Bronchial epithelial cell (primary cell): ENCODE measurements at regions not wholly inside any gene's neighbourhood (a gene's known extent, or its start where the extent isn't known, plus 50 kb on each side); places are given as distances from the start of the nearest gene placed in this dataset.
A peak's percentile ranks its signal among the peaks of the same experiment; 100 is the strongest.

Experiments
- DNase-seq: peaks from one replicate; pipeline ENCODE4 v3.0.0-alpha.2; 2010; ENCODE audit warnings: low read depth
- FAIRE-seq: peaks from 2 replicates; lab custom pipeline; 2011; peaks lifted over from hg19 to GRCh38; lab: Jason Lieb, UNC
- H3K27me3 ChIP-seq: 2 replicates; pipeline ENCODE4 v1.5.1; 2011; ENCODE audit warnings: low read length; ENCODE audit not compliant: control insufficient read depth, insufficient read depth
- H3K36me3 ChIP-seq: 2 replicates; pipeline ENCODE4 v1.5.1; 2011; ENCODE audit warnings: low read length; ENCODE audit not compliant: control insufficient read depth, insufficient read depth
- H3K4me3 ChIP-seq: 2 replicates; pipeline ENCODE4 v1.5.1; 2011; ENCODE audit warnings: mild to moderate bottlenecking, low read depth, low read length, control low read depth
- TF ChIP-seq, protein P1 (sequence below): IDR thresholded peaks from 2 replicates; pipeline ENCODE4 v1.5.1; 2011; ENCODE audit warnings: mild to moderate bottlenecking, moderate library complexity, low read length, control low read depth, inconsistent platforms; ENCODE audit not compliant: insufficient read depth, severe bottlenecking

DNA sequence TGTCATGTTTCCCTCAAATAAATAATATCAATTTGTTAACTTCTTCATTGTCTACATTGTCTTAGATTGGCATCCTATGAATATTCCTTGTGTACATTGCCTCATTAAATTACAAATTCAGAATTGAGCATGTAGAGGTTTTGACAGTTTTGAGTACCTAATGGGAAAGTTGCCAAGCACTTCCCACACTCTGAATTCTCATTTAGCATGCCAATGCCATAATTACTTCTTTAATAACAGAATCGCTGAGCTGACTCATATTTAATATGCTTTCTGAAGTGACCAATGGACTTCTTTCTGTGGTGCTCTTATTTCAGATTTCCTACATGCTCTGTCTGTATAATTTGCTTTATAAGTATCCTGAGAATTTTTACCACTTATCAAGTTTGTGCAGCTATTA is 114.4 kb upstream of the NOL4 start:
- FAIRE-seq (no peak), DNase-seq (no peak)
- H3K4me3 ChIP-seq, result no peak overlapping the region
- TF ChIP-seq, protein P1, sequence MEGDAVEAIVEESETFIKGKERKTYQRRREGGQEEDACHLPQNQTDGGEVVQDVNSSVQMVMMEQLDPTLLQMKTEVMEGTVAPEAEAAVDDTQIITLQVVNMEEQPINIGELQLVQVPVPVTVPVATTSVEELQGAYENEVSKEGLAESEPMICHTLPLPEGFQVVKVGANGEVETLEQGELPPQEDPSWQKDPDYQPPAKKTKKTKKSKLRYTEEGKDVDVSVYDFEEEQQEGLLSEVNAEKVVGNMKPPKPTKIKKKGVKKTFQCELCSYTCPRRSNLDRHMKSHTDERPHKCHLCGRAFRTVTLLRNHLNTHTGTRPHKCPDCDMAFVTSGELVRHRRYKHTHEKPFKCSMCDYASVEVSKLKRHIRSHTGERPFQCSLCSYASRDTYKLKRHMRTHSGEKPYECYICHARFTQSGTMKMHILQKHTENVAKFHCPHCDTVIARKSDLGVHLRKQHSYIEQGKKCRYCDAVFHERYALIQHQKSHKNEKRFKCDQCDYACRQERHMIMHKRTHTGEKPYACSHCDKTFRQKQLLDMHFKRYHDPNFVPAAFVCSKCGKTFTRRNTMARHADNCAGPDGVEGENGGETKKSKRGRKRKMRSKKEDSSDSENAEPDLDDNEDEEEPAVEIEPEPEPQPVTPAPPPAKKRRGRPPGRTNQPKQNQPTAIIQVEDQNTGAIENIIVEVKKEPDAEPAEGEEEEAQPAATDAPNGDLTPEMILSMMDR, result no peak
- H3K36me3 ChIP-seq, result no peaks in the 10 kb centered on the region
- no peaks in the 10 kb centered on the region for H3K27me3 ChIP-seq

DNA sequence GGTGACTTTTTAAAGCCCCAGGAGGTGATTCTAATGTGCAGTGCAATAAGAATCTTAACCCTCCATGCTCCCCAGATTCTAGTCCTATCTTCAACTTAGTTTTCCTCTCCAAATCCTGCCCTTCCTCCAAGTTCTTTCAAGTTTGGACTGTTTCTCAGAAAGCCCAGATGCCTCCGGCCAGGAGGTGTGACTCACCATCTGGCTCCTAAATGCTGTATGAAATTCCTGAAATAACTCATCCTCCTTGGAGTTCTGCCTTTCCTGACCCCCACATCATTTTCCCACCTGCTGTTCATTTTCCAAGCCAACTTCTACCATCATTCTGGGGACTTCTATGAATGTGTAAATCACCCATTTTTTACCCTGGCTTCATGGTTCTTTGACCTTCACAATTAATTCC is 118.2 kb upstream of the NOL4 start:
- Histone ChIP-seq H3K36me3 (no peaks in the 10 kb centered on the region), H3K27me3 (no peaks in the 10 kb centered on the region), H3K4me3 (no peak overlapping the region)
- FAIRE-seq (no peak), DNase-seq (peak; percentile 67)
- TF ChIP-seq, protein P1, result no peak

DNA sequence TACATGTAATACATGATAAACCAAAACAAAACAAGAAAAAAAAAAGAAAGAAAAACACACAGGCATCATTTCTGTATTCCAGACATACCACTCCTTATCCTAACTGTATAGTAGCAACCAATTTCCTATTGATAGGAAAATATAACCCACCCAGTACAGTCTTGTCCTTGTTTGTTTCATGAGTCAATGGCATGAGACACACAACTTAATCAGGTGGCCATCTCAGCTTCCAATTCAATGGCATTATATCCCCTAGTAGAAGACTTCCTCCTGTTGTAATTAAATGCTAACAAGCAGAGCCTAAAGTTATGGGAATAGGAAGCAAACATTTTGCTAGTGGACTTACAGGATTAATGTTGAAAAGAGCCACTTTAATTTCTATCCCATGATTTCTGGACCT is 121.0 kb upstream of the NOL4 start:
- Histone ChIP-seq H3K36me3 (no peaks in the 10 kb centered on the region), H3K27me3 (no peaks in the 10 kb centered on the region), H3K4me3 (no peak overlapping the region)
- DNase-seq (peak; percentile 46), FAIRE-seq (no peak)
- TF ChIP-seq, protein P1, result no peak

DNA sequence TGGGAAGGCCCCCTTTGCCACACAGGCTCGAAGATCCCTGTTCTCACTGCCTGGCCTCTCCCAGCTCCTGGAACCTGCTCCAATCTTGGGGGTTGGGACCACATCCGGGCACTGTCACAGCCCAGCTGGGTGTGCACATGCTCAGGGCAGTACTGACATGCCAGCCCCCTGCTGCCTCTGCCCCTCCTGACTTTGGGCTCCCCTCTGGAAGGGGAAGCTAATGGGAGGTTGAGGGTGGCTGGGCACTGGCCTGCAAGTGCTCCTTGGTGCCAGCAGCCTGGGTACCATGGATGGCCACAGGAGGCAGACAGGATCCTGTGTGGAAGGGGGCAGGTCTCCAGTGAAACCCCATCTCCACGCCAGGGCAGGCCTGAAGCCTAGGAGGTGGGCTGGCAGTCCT is 126.1 kb upstream of the NOL4 start:
- Histone ChIP-seq H3K4me3 (no peak overlapping the region), H3K36me3 (no peaks in the 10 kb centered on the region), H3K27me3 (no peaks in the 10 kb centered on the region)
- peak; percentile 47 for FAIRE-seq
- TF ChIP-seq, protein P1, result no peak
- DNase-seq, result no peak

DNA sequence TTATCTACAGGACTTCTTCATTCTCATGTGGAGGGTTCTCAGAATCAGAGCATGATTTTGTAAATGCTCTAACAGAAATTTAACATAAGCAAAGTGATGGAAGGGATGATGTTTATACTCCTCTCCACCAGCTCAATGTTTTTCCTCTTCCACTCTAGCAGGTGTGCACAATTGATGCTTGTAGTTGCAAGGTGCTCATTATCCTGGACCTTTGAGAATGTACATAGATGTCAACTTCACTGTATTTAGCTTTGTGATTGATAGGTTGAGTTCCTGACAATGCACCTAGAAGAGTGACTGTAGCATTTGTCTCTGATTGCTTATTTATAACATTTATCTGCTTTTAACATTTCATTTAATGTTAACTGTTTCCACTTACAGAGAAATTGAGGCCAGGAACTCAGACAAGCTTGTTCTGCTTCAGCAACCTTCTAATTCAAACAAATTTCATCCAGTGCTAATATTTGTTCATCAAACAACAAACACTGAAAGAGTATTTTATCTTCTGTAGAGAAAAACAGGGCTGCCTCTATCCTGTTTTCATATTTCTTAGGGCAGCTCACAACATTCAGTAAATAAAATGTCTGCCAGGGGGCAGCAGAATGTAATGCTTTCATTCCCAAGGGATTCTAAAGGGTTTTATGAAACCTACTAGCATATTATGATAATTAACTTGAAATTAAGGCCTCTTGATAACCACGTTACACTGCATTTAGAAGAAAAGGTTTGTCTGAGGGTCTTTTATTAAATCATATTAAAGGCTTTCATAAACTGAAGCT is 127.9 kb upstream of the NOL4 start:
- Histone ChIP-seq H3K36me3 (no peaks in the 10 kb centered on the region), H3K27me3 (no peaks in the 10 kb centered on the region), H3K4me3 (no peak overlapping the region)
- no peak for DNase-seq
- FAIRE-seq, result no peak
- TF ChIP-seq, protein P1, result no peak

DNA sequence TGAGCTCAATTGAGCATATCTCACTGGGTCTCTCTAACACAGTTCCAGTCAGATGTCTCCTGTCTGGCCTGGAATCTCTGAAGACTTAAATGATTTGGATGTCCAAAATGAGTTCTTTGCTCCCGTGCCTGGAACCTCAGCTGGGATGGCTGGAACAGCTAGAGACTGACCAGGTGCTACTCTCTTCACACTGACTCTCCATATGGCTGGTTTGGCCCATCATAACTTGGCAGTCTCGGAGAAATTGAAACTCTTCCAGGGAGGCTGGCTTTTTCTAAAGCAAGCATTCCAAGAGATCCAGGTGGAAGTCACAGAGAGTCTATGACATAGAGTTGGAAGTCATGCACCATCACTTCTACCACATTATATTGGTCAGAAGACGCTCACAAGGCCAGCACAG is 129.6 kb upstream of the NOL4 start:
- H3K4me3 ChIP-seq, result no peak overlapping the region
- no peak for FAIRE-seq
- TF ChIP-seq, protein P1, result no peak

More for the DNA sequence above, 129.6 kb upstream of the NOL4 start:
- no peaks in the 10 kb centered on the region for H3K27me3 ChIP-seq
- DNase-seq, result no peak
- no peaks in the 10 kb centered on the region for H3K36me3 ChIP-seq
